ENCODE measurements at regions not wholly inside any gene's neighbourhood (a gene's known extent, or its start where the extent isn't known, plus 50 kb on each side); places are given as distances from the start of the nearest gene placed in this dataset.

- Histone ChIP-seq H2AK5ac (ENCODE audit: low read depth, low read length) (no peak overlapping the region), H4K20me1 (ENCODE audit: insufficient read depth, low read length) (no peaks in the 10 kb centered on the region), H4K91ac (ENCODE audit: insufficient read depth, low read depth, low read length) (no peak overlapping the region), H2BK5ac (ENCODE audit: low read depth, low read length, poor library complexity, severe bottlenecking) (no peak overlapping the region), H3K4me1 (ENCODE audit: control insufficient read depth, insufficient read depth, low read length) (no peaks in the 10 kb centered on the region), H3K4me2 (ENCODE audit: low read depth, low read length) (no peak overlapping the region), H3K18ac (ENCODE audit: low read depth, low read length) (no peak overlapping the region), H3K9ac (ENCODE audit: low read depth, low read length) (no peak overlapping the region), H3K23ac (ENCODE audit: low read depth, low read length) (no peak overlapping the region), H3K27me3 (ENCODE audit: control insufficient read depth, insufficient read depth, low read length) (no peaks in the 10 kb centered on the region), H2AFZ (replicated peaks; ENCODE audit: low read length, poor library complexity) (no peak overlapping the region), H3K79me1 (ENCODE audit: low read depth in 1 of 2, low read length in 2 of 2) (no peaks in the 10 kb centered on the region), H3K14ac (replicated peaks; ENCODE audit: low read depth, low read length) (no peak overlapping the region), H4K8ac (ENCODE audit: low read depth in 2 of 2, low read length in 2 of 2) (no peak overlapping the region), H2BK20ac (ENCODE audit: low read depth, low read length) (no peak overlapping the region), H2BK15ac (ENCODE audit: low read depth, low read length) (no peak overlapping the region), H3K4me3 (ENCODE audit: insufficient read depth, low read depth, low read length) (no peak overlapping the region), H4K5ac (ENCODE audit: low read depth, low read length) (no peak overlapping the region), H3K4ac (ENCODE audit: low read depth, low read length) (no peak overlapping the region), H3K36me3 (ENCODE audit: control insufficient read depth, insufficient read depth, low read length) (no peaks in the 10 kb centered on the region), H3K56ac (ENCODE audit: extremely low read depth, insufficient read depth, low read length) (no peak overlapping the region), H3K27ac (ENCODE audit: insufficient read depth, low read length) (no peak overlapping the region), H3K9me1 (ENCODE audit: insufficient read depth, low read length) (no peaks in the 10 kb centered on the region), H2BK120ac (ENCODE audit: low read depth, low read length) (no peak overlapping the region), H3K9me3 (ENCODE audit: control insufficient read depth, insufficient read depth, low read length) (peaks cover 49% of the 10 kb centered on the region), H2AK9ac (replicated peaks; ENCODE audit: low read depth, low read length, poor library complexity) (peak overlapping the region; percentile 78)
- DNase-seq (no peak), ATAC-seq (ENCODE audit: low read depth) (no peak)
- ChIA-PET POLR2A (ENCODE audit: unreplicated experiment) (no interaction called here), CTCF (no interaction called here)
- WGBS, 2 experiments (ENCODE audit: extremely low coverage in 2 of 2, insufficient read length in 1 of 2): 62% methylated on average over 10 of the region's 15 CpGs; no CpG with 5 or more reads in 1 of the 2 experiments
- TF ChIP-seq CTCF (conservative IDR thresholded peaks at IDR 0.05; ENCODE audit: low read depth, low read length) (no peak), CEBPB (IDR thresholded peaks at IDR 0.05; ENCODE audit: low read depth, low read length) (no peak), USF2 (IDR thresholded peaks at IDR 0.05; ENCODE audit: low read depth, low read length) (no peak), ELK1 (IDR thresholded peaks at IDR 0.05; ENCODE audit: borderline replicate concordance, low read depth, low read length) (no peak)
- in situ Hi-C loops (cut with MboI; ENCODE audit: low sequenced_read_pairs): no loop called here
- no TSS peak for BruUV-seq (replicated peaks)
- intact Hi-C loops (cut with micrococcal nuclease): no loop called here
- dilution Hi-C loops (cut with HindIII; ENCODE audit: low sequenced_read_pairs, unreplicated experiment): no loop called here
Observed at GRCh38 chr22:48104766-48105165, 1342.3 kb downstream of the TBC1D22A start.

Data from IMR-90 (cell line).